ENCODE measurements at regions not wholly inside any gene's neighbourhood (a gene's known extent, or its start where the extent isn't known, plus 50 kb on each side); places are given as distances from the start of the nearest gene placed in this dataset.

DNA sequence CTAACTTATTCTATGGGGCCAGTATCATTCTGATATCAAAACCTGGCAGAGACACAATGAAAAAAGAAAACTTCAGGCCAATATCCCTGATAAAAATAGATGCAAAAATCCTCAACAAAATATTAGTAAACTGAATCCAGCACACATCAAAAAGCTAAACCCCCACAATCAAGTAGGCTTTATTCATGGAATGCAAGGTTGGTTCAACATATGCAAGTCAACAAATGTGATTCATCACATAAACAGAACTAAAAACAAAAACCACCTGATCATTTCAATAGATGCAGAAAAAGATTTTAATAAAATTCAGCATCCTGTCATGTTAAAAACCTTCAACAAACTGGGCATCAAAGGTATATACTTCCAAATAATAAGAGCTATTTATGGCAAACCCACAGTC is 133.9 kb upstream of the SSTR4 start:
- Histone ChIP-seq H3K27ac (no peak overlapping the region), H3K79me2 (no peaks in the 10 kb centered on the region), H3K27me3 (ENCODE audit: control insufficient read depth, insufficient read depth, low read length) (no peaks in the 10 kb centered on the region), H3K4me1 (no peaks in the 10 kb centered on the region), H3K4me3 (ENCODE audit: low read depth, low read length) (no peak overlapping the region), H2AFZ (no peak overlapping the region), H3K9ac (no peak overlapping the region), H3K4me2 (ENCODE audit: low read length) (no peak overlapping the region), H3K9me3 (ENCODE audit: control insufficient read depth, low read length) (no peaks in the 10 kb centered on the region), H3K36me3 (ENCODE audit: control insufficient read depth, insufficient read depth, low read length) (no peaks in the 10 kb centered on the region)
- TF ChIP-seq, protein P1, sequence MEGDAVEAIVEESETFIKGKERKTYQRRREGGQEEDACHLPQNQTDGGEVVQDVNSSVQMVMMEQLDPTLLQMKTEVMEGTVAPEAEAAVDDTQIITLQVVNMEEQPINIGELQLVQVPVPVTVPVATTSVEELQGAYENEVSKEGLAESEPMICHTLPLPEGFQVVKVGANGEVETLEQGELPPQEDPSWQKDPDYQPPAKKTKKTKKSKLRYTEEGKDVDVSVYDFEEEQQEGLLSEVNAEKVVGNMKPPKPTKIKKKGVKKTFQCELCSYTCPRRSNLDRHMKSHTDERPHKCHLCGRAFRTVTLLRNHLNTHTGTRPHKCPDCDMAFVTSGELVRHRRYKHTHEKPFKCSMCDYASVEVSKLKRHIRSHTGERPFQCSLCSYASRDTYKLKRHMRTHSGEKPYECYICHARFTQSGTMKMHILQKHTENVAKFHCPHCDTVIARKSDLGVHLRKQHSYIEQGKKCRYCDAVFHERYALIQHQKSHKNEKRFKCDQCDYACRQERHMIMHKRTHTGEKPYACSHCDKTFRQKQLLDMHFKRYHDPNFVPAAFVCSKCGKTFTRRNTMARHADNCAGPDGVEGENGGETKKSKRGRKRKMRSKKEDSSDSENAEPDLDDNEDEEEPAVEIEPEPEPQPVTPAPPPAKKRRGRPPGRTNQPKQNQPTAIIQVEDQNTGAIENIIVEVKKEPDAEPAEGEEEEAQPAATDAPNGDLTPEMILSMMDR (IDR thresholded peaks at IDR 0.05): no peak

DNA sequence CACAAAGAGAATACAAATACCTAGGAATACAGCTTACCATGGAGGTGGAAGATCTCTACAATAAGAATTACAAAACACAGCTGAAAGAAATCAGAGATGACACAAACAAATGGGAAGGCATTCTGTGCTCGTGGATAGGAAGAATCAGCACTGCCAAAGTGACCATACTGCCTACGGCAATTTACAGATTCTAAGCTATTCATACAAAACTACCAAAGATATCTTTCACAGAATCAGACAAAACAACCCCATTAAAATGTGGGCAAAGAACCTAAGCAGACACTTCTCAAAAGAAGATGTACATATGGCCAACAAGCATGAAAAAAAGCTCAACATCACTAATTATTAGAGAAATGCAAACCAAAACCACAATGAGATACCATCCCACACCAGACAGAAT is 133.2 kb upstream of the SSTR4 start:
- Histone ChIP-seq H3K9me3 (ENCODE audit: control insufficient read depth, low read length) (no peaks in the 10 kb centered on the region), H3K27me3 (ENCODE audit: control insufficient read depth, insufficient read depth, low read length) (no peaks in the 10 kb centered on the region), H2AFZ (no peak overlapping the region), H3K4me2 (ENCODE audit: low read length) (no peak overlapping the region), H3K79me2 (no peaks in the 10 kb centered on the region), H3K9ac (no peak overlapping the region), H3K4me1 (no peaks in the 10 kb centered on the region), H3K4me3 (ENCODE audit: low read depth, low read length) (no peak overlapping the region), H3K36me3 (ENCODE audit: control insufficient read depth, insufficient read depth, low read length) (no peaks in the 10 kb centered on the region), H3K27ac (no peak overlapping the region)
- TF ChIP-seq, protein P1 (IDR thresholded peaks at IDR 0.05): no peak

DNA sequence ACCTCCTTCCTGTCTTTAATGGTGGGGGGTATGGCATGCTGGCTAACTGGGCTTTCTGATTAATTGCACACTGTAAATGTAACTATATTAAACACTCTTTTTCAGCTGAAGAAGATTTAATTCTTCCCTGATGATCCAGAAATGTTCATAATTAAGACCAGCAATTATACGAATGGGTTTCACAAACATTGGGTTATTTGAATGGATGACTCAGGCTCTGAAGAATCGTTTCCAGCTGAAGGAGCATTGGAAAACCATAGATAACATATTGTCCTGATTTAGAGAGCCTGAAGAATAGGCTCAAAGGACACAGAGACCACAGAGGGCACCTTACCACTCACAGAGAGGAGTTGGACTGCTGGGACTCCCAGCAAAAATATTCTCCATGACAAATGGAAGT is 130.7 kb upstream of the SSTR4 start:
- Histone ChIP-seq H3K79me2 (no peaks in the 10 kb centered on the region), H3K4me3 (ENCODE audit: low read depth, low read length) (no peak overlapping the region), H3K9ac (no peak overlapping the region), H3K9me3 (ENCODE audit: control insufficient read depth, low read length) (no peaks in the 10 kb centered on the region), H3K36me3 (ENCODE audit: control insufficient read depth, insufficient read depth, low read length) (no peaks in the 10 kb centered on the region), H3K27me3 (ENCODE audit: control insufficient read depth, insufficient read depth, low read length) (no peaks in the 10 kb centered on the region), H3K27ac (no peak overlapping the region), H3K4me2 (ENCODE audit: low read length) (no peak overlapping the region), H2AFZ (no peak overlapping the region), H3K4me1 (no peaks in the 10 kb centered on the region)
- TF ChIP-seq, protein P1 (IDR thresholded peaks at IDR 0.05): no peak

DNA sequence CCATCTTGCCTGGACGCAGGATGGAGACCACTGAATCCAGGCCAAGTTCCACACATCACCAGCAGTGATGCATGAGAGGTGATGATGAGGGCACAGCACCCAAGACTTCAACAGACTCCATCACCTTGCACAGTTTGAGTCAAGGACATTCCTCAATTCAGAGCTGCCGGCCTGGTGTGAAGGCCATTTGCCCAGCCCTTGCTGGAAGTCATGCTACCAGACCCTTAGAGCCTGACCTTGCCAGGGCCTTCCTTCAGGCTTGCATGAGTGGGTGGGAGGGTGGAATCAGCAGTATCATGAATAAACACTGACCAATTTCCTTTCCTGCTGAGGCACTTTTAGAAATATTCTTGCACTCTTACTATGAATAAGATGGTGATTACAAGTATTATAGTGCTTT is 130.2 kb upstream of the SSTR4 start:
- Histone ChIP-seq H3K36me3 (ENCODE audit: control insufficient read depth, insufficient read depth, low read length) (no peaks in the 10 kb centered on the region), H3K27ac (no peak overlapping the region), H3K4me3 (ENCODE audit: low read depth, low read length) (no peak overlapping the region), H3K27me3 (ENCODE audit: control insufficient read depth, insufficient read depth, low read length) (no peaks in the 10 kb centered on the region), H3K9ac (no peak overlapping the region), H3K4me1 (no peaks in the 10 kb centered on the region), H2AFZ (no peak overlapping the region), H3K9me3 (ENCODE audit: control insufficient read depth, low read length) (no peaks in the 10 kb centered on the region), H3K79me2 (no peaks in the 10 kb centered on the region), H3K4me2 (ENCODE audit: low read length) (no peak overlapping the region)
- TF ChIP-seq, protein P1 (IDR thresholded peaks at IDR 0.05): no peak

DNA sequence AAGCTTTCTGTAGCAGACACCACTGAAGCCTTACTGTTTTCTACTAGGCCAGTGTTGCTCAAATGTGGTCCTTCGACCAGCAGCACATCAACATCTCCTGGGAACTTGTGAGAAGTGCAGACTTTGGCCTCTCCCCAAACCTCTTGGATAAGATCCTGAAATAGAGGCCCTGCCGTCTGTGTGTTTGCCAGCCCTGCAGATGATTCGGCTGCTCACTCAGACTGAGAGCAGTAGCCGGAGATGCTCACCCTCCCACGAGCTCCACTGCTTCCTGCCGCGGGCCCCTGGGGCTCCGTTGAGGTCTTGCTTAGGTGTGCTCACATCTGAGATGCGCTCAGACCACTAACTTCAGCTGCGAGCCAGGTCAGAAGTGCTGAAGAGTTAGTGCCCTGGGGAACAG is 129.5 kb upstream of the SSTR4 start:
- Histone ChIP-seq H3K9me3 (ENCODE audit: control insufficient read depth, low read length) (no peaks in the 10 kb centered on the region), H2AFZ (no peak overlapping the region), H3K9ac (no peak overlapping the region), H3K27me3 (ENCODE audit: control insufficient read depth, insufficient read depth, low read length) (no peaks in the 10 kb centered on the region), H3K79me2 (no peaks in the 10 kb centered on the region), H3K4me3 (ENCODE audit: low read depth, low read length) (no peak overlapping the region), H3K4me2 (ENCODE audit: low read length) (no peak overlapping the region), H3K27ac (no peak overlapping the region), H3K36me3 (ENCODE audit: control insufficient read depth, insufficient read depth, low read length) (no peaks in the 10 kb centered on the region), H3K4me1 (no peaks in the 10 kb centered on the region)
- TF ChIP-seq, protein P1 (IDR thresholded peaks at IDR 0.05): no peak
